Endodermal cell (in vitro differentiated cells): ENCODE measurements at regions not wholly inside any gene's neighbourhood (a gene's known extent, or its start where the extent isn't known, plus 50 kb on each side); places are given as distances from the start of the nearest gene placed in this dataset.

Source experiments
- DNase-seq: peaks from one replicate; pipeline ENCODE4 v3.0.0-alpha.2; 2017
- H3K27ac ChIP-seq: 2 replicates; pipeline ENCODE4 v1.5.1; 2013; ENCODE audit warnings: mild to moderate bottlenecking, low read depth, low read length, moderate library complexity
- H3K27me3 ChIP-seq: 2 replicates; pipeline ENCODE4 v1.6.1; 2013; ENCODE audit warnings: mild to moderate bottlenecking, low read length, moderate library complexity; ENCODE audit not compliant: insufficient read depth, control insufficient read depth, poor library complexity, severe bottlenecking
- H3K36me3 ChIP-seq: 2 replicates; pipeline ENCODE4 v1.7.0; 2013; ENCODE audit warnings: mild to moderate bottlenecking, low read length, moderate library complexity; ENCODE audit not compliant: control insufficient read depth, insufficient read depth
- H3K4me1 ChIP-seq: one replicate; pipeline ENCODE4 v1.7.0; 2013; ENCODE audit warnings: low read length; ENCODE audit not compliant: control insufficient read depth, insufficient read depth
- H3K4me3 ChIP-seq: 2 replicates; pipeline ENCODE4 v1.5.1; 2013; ENCODE audit warnings: mild to moderate bottlenecking, low read length, moderate library complexity
- H3K9ac ChIP-seq: 2 replicates; pipeline ENCODE4 v1.6.1; 2013; ENCODE audit warnings: mild to moderate bottlenecking, low read length, moderate library complexity; ENCODE audit not compliant: poor library complexity, severe bottlenecking; ENCODE audit errors: extremely low read depth
- H3K9me3 ChIP-seq: 2 replicates; pipeline ENCODE4 v1.6.1; 2013; ENCODE audit warnings: mild to moderate bottlenecking, low read length, moderate library complexity; ENCODE audit not compliant: control insufficient read depth
- H3K27ac Mint-ChIP-seq: 2 replicates; pipeline ENCODE4 v1.8.0; 2020; ENCODE audit warnings: mixed read lengths
- H3K27me3 Mint-ChIP-seq: 2 replicates; pipeline ENCODE4 v1.8.0; 2021; ENCODE audit warnings: mild to moderate bottlenecking, mixed read lengths; ENCODE audit not compliant: insufficient read depth
- H3K36me3 Mint-ChIP-seq: 2 replicates; pipeline ENCODE4 v1.8.0; 2020; ENCODE audit warnings: low read depth, mixed read lengths
- H3K4me1 Mint-ChIP-seq: 2 replicates; pipeline ENCODE4 v1.8.0; 2020; ENCODE audit warnings: mixed read lengths
- H3K4me3 Mint-ChIP-seq: 2 replicates; pipeline ENCODE4 v1.8.0; 2020; ENCODE audit warnings: mild to moderate bottlenecking, moderate library complexity, mixed read lengths
- H3K9me3 Mint-ChIP-seq: 2 replicates; pipeline ENCODE4 v1.8.0; 2020; ENCODE audit warnings: mild to moderate bottlenecking, mixed read lengths
- WGBS, 2 experiments: methylation state at CpG; one replicate each; pipeline versions ENCODE4 v1.1.5 to v1.1.7; 2013; ENCODE audit warnings: missing lambda C conversion rate in 2 of 2, mixed read lengths in 1 of 2; ENCODE audit not compliant: insufficient coverage in 1 of 2, insufficient read length in 1 of 2; 5-methylcytosine and 5-hydroxymethylcytosine counted together
- TF ChIP-seq, protein P1 (sequence below): fragments of 200-600 bp; sonication (generic); conservative IDR thresholded peaks from 2 replicates; pipeline ENCODE4 v1.5.0; 2021; ENCODE audit warnings: antibody characterized with exemption, mild to moderate bottlenecking

DNA sequence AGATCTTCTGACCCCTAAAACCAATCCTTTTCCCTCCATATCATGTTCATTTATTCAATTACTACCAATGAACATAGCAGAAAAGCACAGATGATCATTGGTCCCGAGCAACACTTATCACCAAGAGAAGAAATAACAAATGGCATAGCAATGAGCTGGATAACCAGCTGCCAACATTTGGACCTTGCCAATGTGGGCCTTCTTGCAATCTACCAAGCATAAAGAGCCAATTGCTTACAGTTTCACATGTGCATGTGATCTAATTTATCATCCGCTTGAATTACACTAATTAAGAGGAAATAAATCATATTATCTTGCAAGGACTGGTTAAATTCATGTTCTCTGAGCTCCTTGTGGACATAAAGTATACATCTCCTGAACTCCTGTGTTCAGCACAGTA is 134.8 kb upstream of the HMGA2 start:
- no peak overlapping the region for H3K9ac ChIP-seq
- H3K4me1 ChIP-seq: no peaks in the 10 kb centered on the region
- 85 to 96% methylated on average over 2 of the region's 2 CpGs for WGBS, 2 experiments
- H3K36me3 ChIP-seq: no peaks in the 10 kb centered on the region
- Mint-ChIP-seq H3K9me3 (no peaks in the 10 kb centered on the region), H3K27me3 (peaks cover 4% of the 10 kb centered on the region), H3K4me3 (no peak overlapping the region), H3K36me3 (no peaks in the 10 kb centered on the region), H3K4me1 (no peaks in the 10 kb centered on the region), H3K27ac (no peak overlapping the region)
- no peaks in the 10 kb centered on the region for H3K9me3 ChIP-seq
- TF ChIP-seq, protein P1, sequence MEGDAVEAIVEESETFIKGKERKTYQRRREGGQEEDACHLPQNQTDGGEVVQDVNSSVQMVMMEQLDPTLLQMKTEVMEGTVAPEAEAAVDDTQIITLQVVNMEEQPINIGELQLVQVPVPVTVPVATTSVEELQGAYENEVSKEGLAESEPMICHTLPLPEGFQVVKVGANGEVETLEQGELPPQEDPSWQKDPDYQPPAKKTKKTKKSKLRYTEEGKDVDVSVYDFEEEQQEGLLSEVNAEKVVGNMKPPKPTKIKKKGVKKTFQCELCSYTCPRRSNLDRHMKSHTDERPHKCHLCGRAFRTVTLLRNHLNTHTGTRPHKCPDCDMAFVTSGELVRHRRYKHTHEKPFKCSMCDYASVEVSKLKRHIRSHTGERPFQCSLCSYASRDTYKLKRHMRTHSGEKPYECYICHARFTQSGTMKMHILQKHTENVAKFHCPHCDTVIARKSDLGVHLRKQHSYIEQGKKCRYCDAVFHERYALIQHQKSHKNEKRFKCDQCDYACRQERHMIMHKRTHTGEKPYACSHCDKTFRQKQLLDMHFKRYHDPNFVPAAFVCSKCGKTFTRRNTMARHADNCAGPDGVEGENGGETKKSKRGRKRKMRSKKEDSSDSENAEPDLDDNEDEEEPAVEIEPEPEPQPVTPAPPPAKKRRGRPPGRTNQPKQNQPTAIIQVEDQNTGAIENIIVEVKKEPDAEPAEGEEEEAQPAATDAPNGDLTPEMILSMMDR: no peak
- no peak overlapping the region for H3K4me3 ChIP-seq
- H3K27ac ChIP-seq: no peak overlapping the region
- no peaks in the 10 kb centered on the region for H3K27me3 ChIP-seq
- no peak for DNase-seq

DNA sequence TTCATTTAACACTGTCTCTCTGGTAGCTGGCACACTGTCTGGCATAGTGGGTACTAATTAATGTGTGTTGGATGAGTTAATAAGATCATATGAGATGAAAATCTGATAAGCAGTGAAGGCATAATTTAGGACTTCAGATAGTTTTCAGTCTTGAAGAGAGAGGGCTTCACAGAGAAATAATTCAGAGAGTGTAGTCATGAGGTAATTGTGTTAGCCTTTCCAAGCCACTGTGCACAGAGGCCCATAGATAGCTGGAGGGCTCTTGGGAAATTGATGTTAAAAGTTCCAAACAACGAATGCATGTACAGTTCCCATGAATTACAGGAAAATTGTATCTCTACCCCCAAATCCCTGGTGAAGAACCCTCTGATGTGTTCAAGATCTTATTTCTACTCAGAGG is 133.8 kb upstream of the HMGA2 start:
- TF ChIP-seq, protein P1: no peak
- Mint-ChIP-seq H3K4me1 (peaks cover 4% of the 10 kb centered on the region), H3K36me3 (no peaks in the 10 kb centered on the region), H3K9me3 (no peaks in the 10 kb centered on the region), H3K27me3 (peaks cover 4% of the 10 kb centered on the region), H3K4me3 (no peak overlapping the region), H3K27ac (no peak overlapping the region)
- WGBS, 2 experiments: 86% methylated on average over 1 of the region's 1 CpG
- H3K4me1 ChIP-seq: no peaks in the 10 kb centered on the region
- no peaks in the 10 kb centered on the region for H3K27me3 ChIP-seq
- no peak for DNase-seq
- no peak overlapping the region for H3K27ac ChIP-seq
- H3K4me3 ChIP-seq: no peak overlapping the region
- H3K9ac ChIP-seq: no peak overlapping the region
- no peaks in the 10 kb centered on the region for H3K36me3 ChIP-seq
- H3K9me3 ChIP-seq: no peaks in the 10 kb centered on the region

DNA sequence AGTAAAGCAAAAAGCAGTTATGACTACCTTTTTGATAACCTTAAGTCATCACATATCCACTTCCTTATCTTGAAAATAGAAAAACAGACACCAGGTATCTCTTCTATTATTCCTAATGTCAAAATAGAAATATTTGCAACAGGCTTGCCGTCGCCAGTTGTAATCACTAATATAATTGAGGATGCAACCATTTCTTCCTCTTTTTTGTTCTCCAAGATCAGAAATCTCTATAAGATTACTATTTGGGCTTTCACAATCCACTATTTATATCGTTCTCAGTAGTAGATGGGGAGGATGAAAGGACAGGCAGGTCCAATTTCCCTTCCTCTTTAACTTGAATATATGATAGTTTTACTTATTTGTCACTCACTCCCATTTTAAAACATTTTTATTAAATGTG is 130.2 kb upstream of the HMGA2 start:
- Mint-ChIP-seq H3K27me3 (peaks cover 6% of the 10 kb centered on the region), H3K4me3 (no peak overlapping the region), H3K36me3 (no peaks in the 10 kb centered on the region), H3K4me1 (peaks cover 8% of the 10 kb centered on the region), H3K27ac (no peak overlapping the region), H3K9me3 (no peaks in the 10 kb centered on the region)
- no peak overlapping the region for H3K4me3 ChIP-seq
- no peaks in the 10 kb centered on the region for H3K27me3 ChIP-seq
- H3K9ac ChIP-seq: no peak overlapping the region
- H3K4me1 ChIP-seq: no peaks in the 10 kb centered on the region
- TF ChIP-seq, protein P1: no peak
- H3K36me3 ChIP-seq: no peaks in the 10 kb centered on the region
- no peak overlapping the region for H3K27ac ChIP-seq
- WGBS, 2 experiments: 87% methylated on average over 2 of the region's 3 CpGs; no CpG with 5 or more reads in 1 of the 2 experiments
- no peak for DNase-seq
- H3K9me3 ChIP-seq: no peaks in the 10 kb centered on the region
